Heart right ventricle (tissue), 16 donors: ENCODE measurements at regions not wholly inside any gene's neighbourhood (a gene's known extent, or its start where the extent isn't known, plus 50 kb on each side); places are given as distances from the start of the nearest gene placed in this dataset.

Experiments
- ATAC-seq, 8 donors: fragments of 200-7000 bp; cut with Tn5 transposase; one replicate each; pipeline ENCODE4 v1.9.1; 2020; ENCODE audit warnings: mild to moderate bottlenecking in 8 of 8, moderate library complexity in 8 of 8, moderate number of reproducible peaks in 1 of 8
- DNase-seq, 2 donors: peaks; one replicate each; pipeline ENCODE4 v3.0.0-alpha.2; 2020
- H3K27ac ChIP-seq, 10 donors: fragments of 200-600 bp; sonication (generic) in 2 of 10; one replicate each; pipeline versions ENCODE4 v1.5.0 to v1.8.0; 2020 to 2022; ENCODE audit warnings: mild to moderate bottlenecking in 3 of 10
- H3K27me3 ChIP-seq, 7 donors: fragments of 200-600 bp; one replicate each; pipeline ENCODE4 v1.8.0; 2021 to 2022; ENCODE audit warnings: mild to moderate bottlenecking in 2 of 7
- H3K36me3 ChIP-seq, 9 donors: fragments of 200-600 bp; sonication (generic) in 1 of 9; one replicate each; pipeline versions ENCODE4 v1.5.0 to v1.8.0; 2020 to 2022; ENCODE audit warnings: mild to moderate bottlenecking in 2 of 9
- H3K4me1 ChIP-seq, 9 donors: fragments of 200-600 bp; sonication (generic) in 1 of 9; one replicate each; pipeline versions ENCODE4 v1.5.0 to v1.8.0; 2020 to 2022; ENCODE audit warnings: mild to moderate bottlenecking in 4 of 9
- H3K4me3 ChIP-seq, 10 donors: fragments of 200-600 bp; sonication (generic) in 2 of 10; one replicate each; pipeline versions ENCODE4 v1.5.0 to v1.8.0; 2020 to 2022; ENCODE audit warnings: mild to moderate bottlenecking in 7 of 10, moderate library complexity in 2 of 10
- H3K9me3 ChIP-seq, 11 donors: fragments of 200-600 bp in 10 of 11; sonication (generic) in 2 of 11; one replicate each; pipeline versions ENCODE4 v1.5.0 to v1.8.0; 2013 to 2022; ENCODE audit warnings: mild to moderate bottlenecking in 2 of 11, control low read depth in 1 of 11, moderate library complexity in 1 of 11
- WGBS, 2 donors: extraction: QIAGEN DNeasy Blood & Tissue Kit; methylation state at CpG; one replicate each; pipeline ENCODE4 v1.1.7; 2013; ENCODE audit warnings: inconsistent platforms in 1 of 2; 5-methylcytosine and 5-hydroxymethylcytosine counted together
- intact Hi-C, 10 donors: fragments of 100-400 bp; cut with DNase I; formaldehyde crosslinking; loops; one replicate each; pipeline versions ENCODE4 v1.11.1 to v1.14.2; 2022
- TF ChIP-seq, protein P1 (sequence below), 9 donors: fragments of 200-600 bp; sonication (generic) in 2 of 9; IDR thresholded peaks; one replicate each; pipeline versions ENCODE4 v1.5.0 to v1.8.0; 2021 to 2022; ENCODE audit warnings: antibody characterized with exemption in 9 of 9, mild to moderate bottlenecking in 5 of 9, moderate library complexity in 1 of 9
- donor health status: Arrhythmogenic right ventricular cardiomyopathy.
- donor health status: ischemic (EF 13 %, LVEDD 7.1; RV severe dilation, severe dysfunction).
- donor health status: healthy with polysubstance abuse.
- donor health status: DM: no; HTN: yes; CAD: no.
- donor health status: DM: no; HTN: no; CAD: no.
- donor health status: ischemic (EF 25% LVEDD 6.9; RV normal size, moderate dysfunction).
- donor health status: ischemic (EF 25% LVEDD 5.7; RV mildly dilated, moderate dysfunction).
- donor health status: healthy.
- donor health status: DM: yes; HTN: yes; CAD: no.
- donor health status: Ischemic cardiomyopathy.
- donor health status: ischemic (EF 35%, LVEDD 5.7; RV mildly dilated, moderate dysfunction).
- donor health status: nonischemic (EF 11% LVEDD 7.7; RV severe dilation, severe dysfunction).
- donor health status: DM: yes; HTN: yes; CAD: no.
- donor health status: PGD.
- donor health status: ischemic (EF 29% LVEDD 5.4; RV normal size, mild dysfunction).
- donor health status: nonischemic (EF 23%, LVEDD 6.1; RV moderate dilation, normal function).

DNA sequence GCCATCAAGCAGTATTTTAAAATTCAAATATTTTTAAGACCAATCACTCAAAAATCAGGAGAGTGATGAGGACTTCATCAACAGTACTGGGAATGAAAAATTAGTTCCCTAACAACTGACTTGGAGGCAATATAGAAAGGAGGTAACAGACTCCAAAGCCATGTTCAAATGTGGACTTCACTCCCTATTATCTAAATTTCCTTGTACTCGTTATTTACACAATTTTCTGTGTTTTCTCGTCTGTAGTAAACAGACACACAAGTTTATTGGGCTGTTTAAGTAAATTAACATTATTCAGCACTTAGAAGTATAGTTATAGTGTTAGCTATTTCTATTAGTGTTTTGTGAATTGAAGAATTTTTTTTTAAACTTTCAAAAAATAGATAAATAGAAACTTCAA lies 159.5 kb upstream of the FTMT start:
- H3K9me3 ChIP-seq = no peaks in the 10 kb centered on the region

DNA sequence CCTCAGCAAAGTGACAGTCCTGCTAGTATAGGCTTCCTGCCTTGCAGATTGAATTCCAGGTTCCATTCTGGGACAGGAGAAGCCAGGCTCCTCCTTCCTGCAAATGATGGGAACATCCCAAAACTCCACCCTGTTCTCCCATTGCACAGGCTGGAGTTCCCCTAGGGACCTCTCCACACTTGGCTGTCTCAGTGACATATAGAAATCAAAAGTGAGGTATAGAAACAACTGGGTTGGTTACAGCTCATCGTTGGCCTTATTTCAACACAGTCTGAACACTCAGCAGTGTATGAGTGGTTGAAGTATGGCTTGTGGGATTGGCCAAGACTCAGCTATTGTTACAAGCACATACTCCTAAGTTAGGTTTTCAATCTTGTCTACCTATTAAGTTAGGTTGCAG lies 157.8 kb upstream of the FTMT start:
- no peak for DNase-seq
- no peaks in the 10 kb centered on the region for H3K27me3 ChIP-seq
- TF ChIP-seq, protein P1, sequence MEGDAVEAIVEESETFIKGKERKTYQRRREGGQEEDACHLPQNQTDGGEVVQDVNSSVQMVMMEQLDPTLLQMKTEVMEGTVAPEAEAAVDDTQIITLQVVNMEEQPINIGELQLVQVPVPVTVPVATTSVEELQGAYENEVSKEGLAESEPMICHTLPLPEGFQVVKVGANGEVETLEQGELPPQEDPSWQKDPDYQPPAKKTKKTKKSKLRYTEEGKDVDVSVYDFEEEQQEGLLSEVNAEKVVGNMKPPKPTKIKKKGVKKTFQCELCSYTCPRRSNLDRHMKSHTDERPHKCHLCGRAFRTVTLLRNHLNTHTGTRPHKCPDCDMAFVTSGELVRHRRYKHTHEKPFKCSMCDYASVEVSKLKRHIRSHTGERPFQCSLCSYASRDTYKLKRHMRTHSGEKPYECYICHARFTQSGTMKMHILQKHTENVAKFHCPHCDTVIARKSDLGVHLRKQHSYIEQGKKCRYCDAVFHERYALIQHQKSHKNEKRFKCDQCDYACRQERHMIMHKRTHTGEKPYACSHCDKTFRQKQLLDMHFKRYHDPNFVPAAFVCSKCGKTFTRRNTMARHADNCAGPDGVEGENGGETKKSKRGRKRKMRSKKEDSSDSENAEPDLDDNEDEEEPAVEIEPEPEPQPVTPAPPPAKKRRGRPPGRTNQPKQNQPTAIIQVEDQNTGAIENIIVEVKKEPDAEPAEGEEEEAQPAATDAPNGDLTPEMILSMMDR (IDR thresholded peaks at IDR 0.05) = no peak
- H3K27ac ChIP-seq = no peak overlapping the region
- no peaks in the 10 kb centered on the region for H3K9me3 ChIP-seq
- no peaks in the 10 kb centered on the region for H3K36me3 ChIP-seq
- H3K4me1 ChIP-seq = no peaks in the 10 kb centered on the region
- 57 to 60% methylated on average over 1 of the region's 1 CpG for WGBS, 2 donors
- H3K4me3 ChIP-seq = no peak overlapping the region
- no peak for ATAC-seq
- intact Hi-C loops = no loop called here

More for the DNA sequence above, 159.5 kb upstream of the FTMT start:
- Histone ChIP-seq H3K4me3 (no peak overlapping the region), H3K27me3 (no peaks in the 10 kb centered on the region), H3K27ac (no peak overlapping the region), H3K36me3 (no peaks in the 10 kb centered on the region), H3K4me1 (no peaks in the 10 kb centered on the region)
- 72 to 83% methylated on average over 2 of the region's 2 CpGs for WGBS, 2 donors
- TF ChIP-seq, protein P1 (IDR thresholded peaks at IDR 0.05) = no peak
- intact Hi-C loops = no loop called here
- ATAC-seq (no peak), DNase-seq (no peak)

DNA sequence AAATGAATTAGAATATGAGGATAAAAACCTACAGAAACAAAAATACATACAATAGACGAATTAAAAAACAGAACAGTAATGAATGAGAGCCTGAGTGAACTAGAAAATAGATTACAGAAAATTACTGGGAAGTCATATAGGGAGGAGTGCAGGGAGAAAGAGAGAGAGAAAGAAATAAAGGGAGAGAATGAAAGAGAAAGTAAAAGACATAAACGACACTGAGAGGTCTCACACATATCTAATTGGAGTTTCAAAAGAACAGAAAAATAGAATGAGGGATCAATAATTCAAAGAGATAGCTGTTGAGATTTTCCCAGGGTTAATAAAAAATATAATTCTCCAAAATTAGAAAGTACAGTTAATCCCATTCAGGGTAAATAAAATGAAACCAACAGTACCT lies 156.4 kb upstream of the FTMT start:
- Histone ChIP-seq H3K4me3 (no peak overlapping the region), H3K36me3 (no peaks in the 10 kb centered on the region), H3K27ac (no peak overlapping the region), H3K4me1 (no peaks in the 10 kb centered on the region), H3K9me3 (no peaks in the 10 kb centered on the region), H3K27me3 (no peaks in the 10 kb centered on the region)
- TF ChIP-seq, protein P1 (IDR thresholded peaks at IDR 0.05) = no peak
- WGBS, 2 donors = 63 to 76% methylated on average over 2 of the region's 2 CpGs
- no peak for DNase-seq
- intact Hi-C loops = no loop called here
- no peak for ATAC-seq

DNA sequence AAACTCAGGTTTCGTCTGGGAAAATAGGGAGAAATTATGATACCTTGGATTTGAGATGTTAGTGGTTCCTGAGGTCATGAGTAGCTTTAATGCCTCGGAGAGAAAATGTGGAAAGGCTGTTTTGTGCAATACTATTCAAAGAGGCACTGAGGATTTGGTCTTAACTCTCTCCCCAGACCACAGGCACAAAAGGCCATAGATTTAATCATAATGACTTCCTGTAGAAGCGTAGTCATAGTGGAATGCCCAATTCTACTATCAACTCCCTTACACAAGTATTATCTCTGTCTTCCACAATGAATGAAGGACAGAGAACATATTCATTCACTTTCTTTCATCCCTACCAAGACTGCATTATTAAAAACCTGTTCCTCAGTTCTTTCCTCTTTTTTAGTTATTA lies 153.0 kb upstream of the FTMT start:
- WGBS, 2 donors = 60 to 69% methylated on average over 3 of the region's 3 CpGs
- intact Hi-C loops = no loop called here
- DNase-seq (no peak), ATAC-seq (no peak)
- no peaks in the 10 kb centered on the region for H3K27me3 ChIP-seq
- no peaks in the 10 kb centered on the region for H3K36me3 ChIP-seq
- H3K4me1 ChIP-seq = no peaks in the 10 kb centered on the region
- no peak overlapping the region for H3K27ac ChIP-seq
- H3K4me3 ChIP-seq = no peak overlapping the region
- H3K9me3 ChIP-seq = no peaks in the 10 kb centered on the region
- TF ChIP-seq, protein P1 (IDR thresholded peaks at IDR 0.05) = no peak

DNA sequence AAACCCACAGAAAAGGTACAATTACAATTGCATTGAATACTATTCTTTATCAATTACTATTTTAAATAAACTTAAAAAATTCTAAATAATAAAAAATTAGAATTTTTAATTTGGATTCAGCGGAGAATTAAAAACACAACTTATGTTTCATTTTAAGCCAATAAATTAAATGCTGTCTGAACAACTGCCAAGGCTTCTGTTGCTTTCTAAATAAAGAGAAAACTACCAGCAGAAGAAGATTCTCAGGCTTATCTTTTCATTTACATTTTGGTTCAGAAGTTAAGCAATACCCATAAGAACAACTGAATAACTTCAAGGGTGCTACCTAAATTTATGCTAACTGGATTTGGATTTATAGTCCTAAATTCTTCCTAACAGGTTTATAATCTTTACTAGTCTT lies 150.0 kb upstream of the FTMT start:
- no peak overlapping the region for H3K27ac ChIP-seq
- no peaks in the 10 kb centered on the region for H3K36me3 ChIP-seq
- ATAC-seq (no peak), DNase-seq (no peak)
- WGBS, 2 donors = 91 to 98% methylated on average over 1 of the region's 1 CpG
- H3K27me3 ChIP-seq = no peaks in the 10 kb centered on the region
- no peaks in the 10 kb centered on the region for H3K9me3 ChIP-seq
- TF ChIP-seq, protein P1 (IDR thresholded peaks at IDR 0.05) = no peak
- no peaks in the 10 kb centered on the region for H3K4me1 ChIP-seq
- intact Hi-C loops = loop anchor here in 1 of 10 donors (10.0 kb wide), 1 partner anchor 63 kb away; no protein-coding TSS in a partner anchor
- H3K4me3 ChIP-seq = no peak overlapping the region
